MM.1S (cell line): ENCODE measurements at regions not wholly inside any gene's neighbourhood (a gene's known extent, or its start where the extent isn't known, plus 50 kb on each side); places are given as distances from the start of the nearest gene placed in this dataset.

ENCODE experiments used
- DNase-seq: peaks from one replicate; pipeline ENCODE4 v3.0.0-alpha.2; 2015
- H2AFZ ChIP-seq: fragments of 300-600 bp; sonication (generic); 2 replicates; pipeline ENCODE4 v1.6.0; 2016; ENCODE audit warnings: antibody characterized with exemption, low read length
- H3F3A ChIP-seq: fragments of 300-600 bp; sonication (generic); 2 replicates; pipeline ENCODE4 v1.6.1; 2016; ENCODE audit warnings: mild to moderate bottlenecking, antibody characterized with exemption, low read length, moderate library complexity, mixed read lengths; ENCODE audit not compliant: insufficient read depth
- H3K27ac ChIP-seq: fragments of 300-600 bp; sonication (generic); 2 replicates; pipeline ENCODE4 v1.5.1; 2016; ENCODE audit warnings: mild to moderate bottlenecking, low read length
- H3K27me3 ChIP-seq: fragments of 300-600 bp; sonication (generic); replicated peaks from 2 replicates; pipeline ENCODE4 v1.6.0; 2016; ENCODE audit warnings: low read length; ENCODE audit not compliant: insufficient read depth
- H3K36me3 ChIP-seq: fragments of 300-600 bp; sonication (generic); replicated peaks from 2 replicates; pipeline ENCODE4 v1.6.1; 2016; ENCODE audit warnings: mild to moderate bottlenecking, low read length, mixed read lengths; ENCODE audit not compliant: insufficient read depth
- H3K4me1 ChIP-seq: fragments of 300-600 bp; sonication (generic); 2 replicates; pipeline ENCODE4 v1.6.1; 2016; ENCODE audit warnings: low read length, mixed read lengths
- H3K4me2 ChIP-seq: fragments of 300-600 bp; sonication (generic); 2 replicates; pipeline ENCODE4 v1.6.0; 2016; ENCODE audit warnings: low read depth, low read length
- H3K4me3 ChIP-seq: fragments of 300-600 bp; sonication (generic); 2 replicates; pipeline ENCODE4 v1.5.1; 2016; ENCODE audit warnings: low read length, mixed read lengths
- H3K79me2 ChIP-seq: fragments of 300-600 bp; sonication (generic); 2 replicates; pipeline ENCODE4 v1.6.1; 2016; ENCODE audit warnings: mixed run types, low read length, mixed read lengths
- H3K9ac ChIP-seq: fragments of 300-600 bp; sonication (generic); 2 replicates; pipeline ENCODE4 v1.6.1; 2016; ENCODE audit warnings: low read length, mixed read lengths
- H3K9me2 ChIP-seq: fragments of 300-600 bp; sonication (generic); replicated peaks from 2 replicates; pipeline ENCODE4 v1.6.1; 2016; ENCODE audit warnings: mild to moderate bottlenecking, low read length, mixed read lengths; ENCODE audit not compliant: insufficient read depth
- H3K9me3 ChIP-seq: fragments of 300-600 bp; sonication (generic); replicated peaks from 2 replicates; pipeline ENCODE4 v1.6.1; 2016; ENCODE audit warnings: mild to moderate bottlenecking, low read length, mixed read lengths; ENCODE audit not compliant: insufficient read depth
- H4K20me1 ChIP-seq: fragments of 300-600 bp; sonication (generic); 2 replicates; pipeline ENCODE4 v1.6.1; 2016; ENCODE audit warnings: mild to moderate bottlenecking, low read length, moderate library complexity, mixed read lengths; ENCODE audit not compliant: insufficient read depth
- CTCF ChIP-seq: fragments of 300-600 bp; sonication (generic); IDR thresholded peaks from 2 replicates; pipeline ENCODE4 v1.5.1; 2016; ENCODE audit warnings: antibody characterized with exemption, low read length, mixed read lengths
- EZH2 ChIP-seq: fragments of 300-600 bp; sonication (generic); optimal IDR thresholded peaks from 2 replicates; pipeline ENCODE3; 2017; ENCODE audit warnings: low read depth, mild to moderate bottlenecking, antibody characterized with exemption, low read length, mixed read lengths
- EZH2phosphoT487 ChIP-seq: fragments of 300-600 bp; sonication (generic); IDR thresholded peaks from 2 replicates; pipeline ENCODE4 v1.6.1; 2018; ENCODE audit warnings: antibody characterized with exemption, low read length

- H3F3A ChIP-seq: no peaks in the 10 kb centered on the region
- H2AFZ ChIP-seq: no peak overlapping the region
- no peak overlapping the region for H3K9ac ChIP-seq
- no peak overlapping the region for H3K4me3 ChIP-seq
- no peak for TF ChIP-seq EZH2
- TF ChIP-seq CTCF: no peak
- no peak for TF ChIP-seq EZH2phosphoT487
- no peaks in the 10 kb centered on the region for H4K20me1 ChIP-seq
- H3K9me3 ChIP-seq: no peaks in the 10 kb centered on the region
- H3K36me3 ChIP-seq: no peaks in the 10 kb centered on the region
- H3K4me1 ChIP-seq: no peaks in the 10 kb centered on the region
- no peak overlapping the region for H3K27ac ChIP-seq
- no peaks in the 10 kb centered on the region for H3K27me3 ChIP-seq
- no peak for DNase-seq
- no peak overlapping the region for H3K4me2 ChIP-seq
- no peaks in the 10 kb centered on the region for H3K79me2 ChIP-seq
- H3K9me2 ChIP-seq: no peaks in the 10 kb centered on the region
Measured at GRCh38 chr3:106078635-106079034, 209.8 kb upstream of the CBLB start.

GRCh38 chr3:106082616-106083015 lies 213.8 kb upstream of the CBLB start:
- Histone ChIP-seq H2AFZ (no peak overlapping the region), H3K4me1 (no peaks in the 10 kb centered on the region), H3K27ac (no peak overlapping the region), H3K9ac (no peak overlapping the region), H3K4me3 (no peak overlapping the region), H3K4me2 (no peak overlapping the region), H3K36me3 (no peaks in the 10 kb centered on the region), H3K79me2 (no peaks in the 10 kb centered on the region), H4K20me1 (no peaks in the 10 kb centered on the region), H3K27me3 (no peaks in the 10 kb centered on the region), H3K9me2 (no peaks in the 10 kb centered on the region), H3K9me3 (no peaks in the 10 kb centered on the region), H3F3A (no peaks in the 10 kb centered on the region)
- TF ChIP-seq EZH2 (no peak), CTCF (no peak), EZH2phosphoT487 (no peak)
- no peak for DNase-seq

GRCh38 chr3:106083207-106083606 lies 214.4 kb upstream of the CBLB start:
- H2AFZ ChIP-seq: no peak overlapping the region
- H4K20me1 ChIP-seq: no peaks in the 10 kb centered on the region
- H3F3A ChIP-seq: no peaks in the 10 kb centered on the region
- H3K27ac ChIP-seq: no peak overlapping the region
- H3K4me2 ChIP-seq: no peak overlapping the region
- H3K36me3 ChIP-seq: no peaks in the 10 kb centered on the region
- no peaks in the 10 kb centered on the region for H3K9me2 ChIP-seq
- no peak for DNase-seq
- no peaks in the 10 kb centered on the region for H3K79me2 ChIP-seq
- TF ChIP-seq EZH2: no peak
- TF ChIP-seq EZH2phosphoT487: no peak
- TF ChIP-seq CTCF: no peak
- no peaks in the 10 kb centered on the region for H3K27me3 ChIP-seq
- H3K4me3 ChIP-seq: no peak overlapping the region
- H3K9me3 ChIP-seq: no peaks in the 10 kb centered on the region
- H3K4me1 ChIP-seq: no peaks in the 10 kb centered on the region
- no peak overlapping the region for H3K9ac ChIP-seq
